Esophagus muscularis mucosa (tissue), 3 donors: ENCODE measurements at regions not wholly inside any gene's neighbourhood (a gene's known extent, or its start where the extent isn't known, plus 50 kb on each side); places are given as distances from the start of the nearest gene placed in this dataset.

Experiments used
- EP300 ChIP-seq: sonication (generic); formaldehyde crosslinking; IDR thresholded peaks from one replicate; pipeline ENCODE4 v1.6.1; 2017; ENCODE audit warnings: antibody characterized with exemption
- POLR2A ChIP-seq: fragments of 450-650 bp; IDR thresholded peaks from one replicate; pipeline ENCODE4 v1.6.1; 2017; ENCODE audit warnings: antibody characterized with exemption, moderate library complexity, mild to moderate bottlenecking, low read depth
- POLR2AphosphoS5 ChIP-seq, 2 donors: sonication (generic); formaldehyde crosslinking; IDR thresholded peaks; one replicate each; pipeline ENCODE4 v1.6.1; 2017; ENCODE audit warnings: antibody characterized with exemption in 2 of 2

GRCh38 chr2:34664266-34664665, 1065.2 kb upstream of the FAM98A start:
- TF ChIP-seq POLR2AphosphoS5 (IDR thresholded peaks at IDR 0.05) (no peak), POLR2A (no peak), EP300 (no peak)
